GM12891 (cell line): ENCODE measurements at regions not wholly inside any gene's neighbourhood (a gene's known extent, or its start where the extent isn't known, plus 50 kb on each side); places are given as distances from the start of the nearest gene placed in this dataset.

ENCODE experiments used
- POLR2AphosphoS5 ChIP-seq: IDR thresholded peaks from 2 replicates; pipeline ENCODE4 v1.6.1; 2011; ENCODE audit warnings: low read depth, low read length, control low read depth
- SPI1 ChIP-seq: IDR thresholded peaks from 2 replicates; pipeline ENCODE4 v1.6.1; 2011; ENCODE audit warnings: low read depth, low read length, control low read depth

DNA sequence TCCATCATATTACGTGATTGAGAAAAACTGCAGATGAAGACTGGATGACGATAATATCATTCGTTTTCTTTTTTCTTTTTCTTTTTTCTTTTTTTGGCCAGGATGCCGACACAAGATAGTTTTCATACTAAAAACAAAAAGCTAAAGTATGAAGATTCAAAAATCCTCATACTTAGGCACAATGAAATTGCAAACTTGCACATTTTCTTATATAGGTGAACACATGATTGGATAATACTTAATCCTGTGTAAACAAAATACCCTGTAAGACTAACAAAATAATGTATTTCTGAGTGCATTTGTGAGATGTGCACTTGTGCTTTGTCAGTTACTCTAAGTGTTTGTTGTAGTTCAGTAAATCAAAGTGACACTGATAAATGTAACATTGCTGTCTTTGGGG is 568.9 kb downstream of the ANKRD50 start:
- TF ChIP-seq POLR2AphosphoS5 (no peak), SPI1 (no peak)
